Choroid plexus epithelial cell (primary cell): ENCODE measurements at regions not wholly inside any gene's neighbourhood (a gene's known extent, or its start where the extent isn't known, plus 50 kb on each side); places are given as distances from the start of the nearest gene placed in this dataset.

Experiments used
- DNase-seq: peaks from one replicate; pipeline ENCODE4 v3.0.0-alpha.2; 2010; ENCODE audit warnings: low read depth
- H3K4me3 ChIP-seq: 2 replicates; pipeline ENCODE4 v1.5.1; 2011; ENCODE audit warnings: low read depth, mild to moderate bottlenecking, control low read depth, low read length, moderate library complexity
- CTCF ChIP-seq: conservative IDR thresholded peaks from 2 replicates; pipeline ENCODE4 v1.5.1; 2011; ENCODE audit warnings: low read depth, mild to moderate bottlenecking, control low read depth, inconsistent platforms, low read length, moderate library complexity

DNA sequence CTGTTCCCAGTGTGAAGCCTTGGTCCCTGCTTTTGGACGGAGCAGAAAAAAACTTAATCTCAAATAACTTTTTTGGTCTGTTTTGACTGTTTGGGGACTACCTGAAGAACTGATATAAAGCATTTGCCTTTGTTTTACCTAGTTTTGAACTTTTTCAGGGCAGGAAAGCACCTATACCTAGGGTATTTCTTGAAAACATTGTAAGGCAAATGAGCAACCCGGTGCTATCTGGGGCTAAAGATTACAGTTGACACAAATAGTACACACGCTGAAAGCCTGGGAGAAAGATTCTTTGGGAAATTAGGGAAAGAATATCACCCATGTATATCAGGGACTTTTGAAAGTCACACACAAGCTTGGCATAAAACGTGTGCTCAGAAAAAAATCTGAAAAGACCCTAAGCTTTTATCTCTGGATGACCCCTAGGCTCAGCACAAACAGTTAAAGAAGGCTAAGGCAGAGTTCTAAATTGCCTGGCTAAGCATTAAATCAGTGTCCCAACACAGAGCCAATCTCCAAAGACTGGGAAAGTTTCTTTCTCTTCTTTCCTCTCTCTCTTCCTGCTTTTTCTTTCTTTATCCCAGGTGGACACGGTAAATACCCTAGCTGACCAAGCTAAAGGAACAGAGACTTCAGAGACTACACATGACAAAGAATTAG is 389.8 kb downstream of the SH2D4B start:
- no peak for DNase-seq
- TF ChIP-seq CTCF, result no peak
- no peak overlapping the region for H3K4me3 ChIP-seq

GRCh38 chr10:80938903-80939302 is 401.2 kb downstream of the SH2D4B start:
- TF ChIP-seq CTCF, result no peak
- DNase-seq, result no peak
- H3K4me3 ChIP-seq, result no peak overlapping the region

DNA sequence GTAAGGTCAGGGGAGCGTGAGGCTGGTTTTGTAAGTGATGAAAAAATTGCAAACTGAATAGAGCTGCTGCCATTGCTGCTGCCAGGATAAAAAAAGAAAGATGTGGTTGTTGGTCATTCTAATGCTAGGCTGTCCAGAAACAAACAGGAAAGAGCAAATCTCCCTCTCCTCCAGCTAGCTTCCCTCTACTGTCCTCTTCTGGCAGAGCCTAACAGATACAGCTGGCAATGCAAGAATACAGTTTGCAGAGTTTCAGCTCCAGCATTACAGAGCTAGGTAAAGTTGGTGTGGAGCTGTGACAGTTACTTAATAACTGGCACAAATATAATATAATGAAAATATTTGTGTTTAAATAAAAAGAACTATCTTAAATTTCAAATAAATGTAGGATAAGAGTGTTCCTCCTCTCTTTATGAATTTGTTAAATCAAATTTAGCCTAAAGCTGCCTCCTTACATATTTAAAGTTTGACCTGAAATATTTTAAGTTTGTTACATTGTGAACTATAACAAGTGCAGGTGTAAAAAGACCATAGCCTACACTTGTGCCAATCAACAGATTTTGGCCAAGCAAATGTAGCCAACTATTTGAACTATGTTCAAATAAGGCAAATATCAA is 407.7 kb downstream of the SH2D4B start:
- H3K4me3 ChIP-seq, result no peak overlapping the region
- TF ChIP-seq CTCF, result no peak
- no peak for DNase-seq

DNA sequence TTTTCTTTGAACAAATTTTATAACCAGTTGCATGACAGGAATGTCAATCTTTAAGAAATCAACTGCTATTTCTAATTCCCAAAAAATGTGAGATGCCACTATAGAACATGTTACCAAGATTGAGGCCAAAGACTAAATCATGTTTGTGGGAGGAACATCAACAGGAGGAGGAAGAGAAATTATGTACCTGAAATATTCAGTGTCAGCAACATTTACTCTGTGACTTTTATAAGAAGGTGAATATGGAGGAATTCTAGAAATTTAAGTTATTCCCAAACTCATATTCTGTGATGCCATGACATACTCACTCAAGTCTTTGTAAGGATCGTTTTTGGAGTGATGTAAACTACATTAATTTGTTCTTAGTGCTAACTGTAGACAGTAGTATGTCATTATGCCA is 408.4 kb downstream of the SH2D4B start:
- no peak overlapping the region for H3K4me3 ChIP-seq
- DNase-seq, result no peak
- TF ChIP-seq CTCF, result no peak

DNA sequence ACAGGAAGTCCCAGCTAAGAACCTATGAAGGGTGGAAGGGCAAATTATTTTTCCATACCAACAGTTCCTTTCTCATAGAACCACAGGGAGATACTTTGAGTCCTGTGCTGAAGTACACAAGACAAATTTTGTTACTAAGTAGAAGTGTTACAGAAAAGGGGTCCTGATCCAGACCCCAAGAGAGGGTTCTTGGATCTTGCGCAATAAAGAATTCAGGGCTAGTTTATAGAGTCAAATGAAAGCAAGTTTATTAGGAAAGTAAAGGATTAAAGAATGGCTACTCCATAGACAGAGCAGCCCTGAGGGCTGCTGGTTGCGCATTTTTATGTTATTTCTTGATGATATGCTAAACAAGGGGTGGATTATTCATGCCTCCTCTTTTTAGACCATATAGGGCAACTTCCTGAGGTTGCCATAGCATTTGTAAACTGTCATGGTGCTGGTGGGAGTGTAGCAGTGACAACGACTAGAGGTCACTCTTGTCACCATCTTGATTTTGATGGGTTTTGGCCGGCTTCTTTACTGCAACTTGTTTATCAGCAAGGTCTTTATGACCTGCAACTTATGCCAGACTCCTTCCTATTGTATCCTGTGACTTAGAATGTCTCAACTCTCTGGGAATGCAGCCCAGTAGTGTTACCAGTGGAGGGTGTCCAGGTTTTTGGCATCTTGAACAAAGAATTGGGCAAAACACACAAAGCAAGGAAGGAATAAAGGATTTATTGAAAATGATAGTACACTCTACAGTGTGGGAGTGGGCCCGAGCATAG is 409.4 kb downstream of the SH2D4B start:
- no peak overlapping the region for H3K4me3 ChIP-seq
- no peak for TF ChIP-seq CTCF
- DNase-seq, result no peak

- DNase-seq, result no peak
- TF ChIP-seq CTCF, result no peak
These were observed 412.1 kb downstream of the SH2D4B start for GRCh38 chr10:80949785-80950184.

More at GRCh38 chr10:80949785-80950184, 412.1 kb downstream of the SH2D4B start:
- no peak overlapping the region for H3K4me3 ChIP-seq
